MM.1S (cell line): ENCODE measurements at regions not wholly inside any gene's neighbourhood (a gene's known extent, or its start where the extent isn't known, plus 50 kb on each side); places are given as distances from the start of the nearest gene placed in this dataset.
"Not testable (repeated sequence)": the region's sequence is repeated elsewhere in the genome, so short reads cannot be mapped to it uniquely, and the experiment has no call there.

Source experiments
- DNase-seq: peaks from one replicate; pipeline ENCODE4 v3.0.0-alpha.2; 2015
- H2AFZ ChIP-seq: fragments of 300-600 bp; sonication (generic); 2 replicates; pipeline ENCODE4 v1.6.0; 2016; ENCODE audit warnings: antibody characterized with exemption, low read length
- H3F3A ChIP-seq: fragments of 300-600 bp; sonication (generic); 2 replicates; pipeline ENCODE4 v1.6.1; 2016; ENCODE audit warnings: mild to moderate bottlenecking, antibody characterized with exemption, low read length, moderate library complexity, mixed read lengths; ENCODE audit not compliant: insufficient read depth
- H3K27ac ChIP-seq: fragments of 300-600 bp; sonication (generic); 2 replicates; pipeline ENCODE4 v1.5.1; 2016; ENCODE audit warnings: mild to moderate bottlenecking, low read length
- H3K27me3 ChIP-seq: fragments of 300-600 bp; sonication (generic); replicated peaks from 2 replicates; pipeline ENCODE4 v1.6.0; 2016; ENCODE audit warnings: low read length; ENCODE audit not compliant: insufficient read depth
- H3K36me3 ChIP-seq: fragments of 300-600 bp; sonication (generic); replicated peaks from 2 replicates; pipeline ENCODE4 v1.6.1; 2016; ENCODE audit warnings: mild to moderate bottlenecking, low read length, mixed read lengths; ENCODE audit not compliant: insufficient read depth
- H3K4me1 ChIP-seq: fragments of 300-600 bp; sonication (generic); 2 replicates; pipeline ENCODE4 v1.6.1; 2016; ENCODE audit warnings: low read length, mixed read lengths
- H3K4me2 ChIP-seq: fragments of 300-600 bp; sonication (generic); 2 replicates; pipeline ENCODE4 v1.6.0; 2016; ENCODE audit warnings: low read depth, low read length
- H3K4me3 ChIP-seq: fragments of 300-600 bp; sonication (generic); 2 replicates; pipeline ENCODE4 v1.5.1; 2016; ENCODE audit warnings: low read length, mixed read lengths
- H3K79me2 ChIP-seq: fragments of 300-600 bp; sonication (generic); 2 replicates; pipeline ENCODE4 v1.6.1; 2016; ENCODE audit warnings: mixed run types, low read length, mixed read lengths
- H3K9ac ChIP-seq: fragments of 300-600 bp; sonication (generic); 2 replicates; pipeline ENCODE4 v1.6.1; 2016; ENCODE audit warnings: low read length, mixed read lengths
- H3K9me2 ChIP-seq: fragments of 300-600 bp; sonication (generic); replicated peaks from 2 replicates; pipeline ENCODE4 v1.6.1; 2016; ENCODE audit warnings: mild to moderate bottlenecking, low read length, mixed read lengths; ENCODE audit not compliant: insufficient read depth
- H3K9me3 ChIP-seq: fragments of 300-600 bp; sonication (generic); replicated peaks from 2 replicates; pipeline ENCODE4 v1.6.1; 2016; ENCODE audit warnings: mild to moderate bottlenecking, low read length, mixed read lengths; ENCODE audit not compliant: insufficient read depth
- H4K20me1 ChIP-seq: fragments of 300-600 bp; sonication (generic); 2 replicates; pipeline ENCODE4 v1.6.1; 2016; ENCODE audit warnings: mild to moderate bottlenecking, low read length, moderate library complexity, mixed read lengths; ENCODE audit not compliant: insufficient read depth
- EZH2 ChIP-seq: fragments of 300-600 bp; sonication (generic); optimal IDR thresholded peaks from 2 replicates; pipeline ENCODE3; 2017; ENCODE audit warnings: low read depth, mild to moderate bottlenecking, antibody characterized with exemption, low read length, mixed read lengths
- EZH2phosphoT487 ChIP-seq: fragments of 300-600 bp; sonication (generic); IDR thresholded peaks from 2 replicates; pipeline ENCODE4 v1.6.1; 2018; ENCODE audit warnings: antibody characterized with exemption, low read length
- TF ChIP-seq, protein P1 (sequence below): fragments of 300-600 bp; sonication (generic); IDR thresholded peaks from 2 replicates; pipeline ENCODE4 v1.5.1; 2016; ENCODE audit warnings: antibody characterized with exemption, low read length, mixed read lengths

- TF ChIP-seq EZH2 (no peak), EZH2phosphoT487 (no peak)
- TF ChIP-seq, protein P1, sequence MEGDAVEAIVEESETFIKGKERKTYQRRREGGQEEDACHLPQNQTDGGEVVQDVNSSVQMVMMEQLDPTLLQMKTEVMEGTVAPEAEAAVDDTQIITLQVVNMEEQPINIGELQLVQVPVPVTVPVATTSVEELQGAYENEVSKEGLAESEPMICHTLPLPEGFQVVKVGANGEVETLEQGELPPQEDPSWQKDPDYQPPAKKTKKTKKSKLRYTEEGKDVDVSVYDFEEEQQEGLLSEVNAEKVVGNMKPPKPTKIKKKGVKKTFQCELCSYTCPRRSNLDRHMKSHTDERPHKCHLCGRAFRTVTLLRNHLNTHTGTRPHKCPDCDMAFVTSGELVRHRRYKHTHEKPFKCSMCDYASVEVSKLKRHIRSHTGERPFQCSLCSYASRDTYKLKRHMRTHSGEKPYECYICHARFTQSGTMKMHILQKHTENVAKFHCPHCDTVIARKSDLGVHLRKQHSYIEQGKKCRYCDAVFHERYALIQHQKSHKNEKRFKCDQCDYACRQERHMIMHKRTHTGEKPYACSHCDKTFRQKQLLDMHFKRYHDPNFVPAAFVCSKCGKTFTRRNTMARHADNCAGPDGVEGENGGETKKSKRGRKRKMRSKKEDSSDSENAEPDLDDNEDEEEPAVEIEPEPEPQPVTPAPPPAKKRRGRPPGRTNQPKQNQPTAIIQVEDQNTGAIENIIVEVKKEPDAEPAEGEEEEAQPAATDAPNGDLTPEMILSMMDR: no peak
- no peak overlapping the region for H3K4me2 ChIP-seq
- no peaks in the 10 kb centered on the region for H3K4me1 ChIP-seq
- H3K27me3 ChIP-seq: no peaks in the 10 kb centered on the region
- H3F3A ChIP-seq: no peaks in the 10 kb centered on the region
- no peaks in the 10 kb centered on the region for H4K20me1 ChIP-seq
- no peak for DNase-seq
- no peaks in the 10 kb centered on the region for H3K9me3 ChIP-seq
- H3K27ac ChIP-seq: no peak overlapping the region
- no peak overlapping the region for H3K9ac ChIP-seq
- no peak overlapping the region for H3K4me3 ChIP-seq
- H3K9me2 ChIP-seq: no peaks in the 10 kb centered on the region
- H2AFZ ChIP-seq: no peak overlapping the region
- H3K79me2 ChIP-seq: peaks cover 10% of the 10 kb centered on the region
- no peaks in the 10 kb centered on the region for H3K36me3 ChIP-seq
These were observed 102.8 kb upstream of the SAMD11 start for GRCh38 chr1:820962-821361.

DNA sequence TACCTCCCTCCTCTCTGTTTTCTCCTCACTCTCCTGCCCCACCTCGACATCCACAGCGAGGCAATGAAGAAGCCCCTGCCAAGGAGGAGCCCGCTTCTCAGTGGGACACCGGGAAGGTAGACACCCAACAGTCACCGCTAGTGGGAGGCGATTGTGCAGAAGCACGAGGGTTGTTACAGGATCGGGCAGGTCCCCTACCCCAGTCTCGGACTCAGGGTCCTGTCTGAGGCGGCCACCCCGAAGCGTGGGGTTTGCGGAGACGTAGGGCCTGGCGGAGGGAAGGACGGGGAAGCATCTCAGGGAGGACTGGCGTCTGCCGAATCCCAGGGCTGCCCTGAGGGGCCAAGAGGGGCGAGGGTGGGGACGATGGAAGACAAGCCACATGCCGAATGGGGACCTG is 96.9 kb upstream of the SAMD11 start:
- Histone ChIP-seq H3K4me3 (peak overlapping the region; percentile 68), H3K4me2 (peak overlapping the region; percentile 61), H3K79me2 (peaks cover 20% of the 10 kb centered on the region), H3K9ac (peak overlapping the region; percentile 68; the same call in 1 of the 2 replicates), H3K27ac (peak overlapping the region; percentile 59; the same call in 1 of the 2 replicates), H2AFZ (peak overlapping the region; percentile 51; the same call in 1 of the 2 replicates)
- H3K27me3 ChIP-seq, H3K9me3 ChIP-seq, H3F3A ChIP-seq, H3K36me3 ChIP-seq, H3K9me2 ChIP-seq, H4K20me1 ChIP-seq, DNase-seq, H3K4me1 ChIP-seq: not testable (repeated sequence)

- H3K4me1 ChIP-seq, H3K9me2 ChIP-seq, H3F3A ChIP-seq, H3K36me3 ChIP-seq, H4K20me1 ChIP-seq, H3K9me3 ChIP-seq, H3K27me3 ChIP-seq: not testable (repeated sequence)
- Histone ChIP-seq H3K79me2 (peaks cover 20% of the 10 kb centered on the region), H2AFZ (peak overlapping the region; percentile 51; the same call in 1 of the 2 replicates), H3K9ac (peak overlapping the region; percentile 68), H3K4me2 (peak overlapping the region; percentile 61; the same call in 1 of the 2 replicates), H3K27ac (peak overlapping the region; percentile 59; the same call in 1 of the 2 replicates), H3K4me3 (peak overlapping the region; percentile 68)
- peak; percentile 84 for DNase-seq
These were observed 96.3 kb upstream of the SAMD11 start for GRCh38 chr1:827211-828063.

DNA sequence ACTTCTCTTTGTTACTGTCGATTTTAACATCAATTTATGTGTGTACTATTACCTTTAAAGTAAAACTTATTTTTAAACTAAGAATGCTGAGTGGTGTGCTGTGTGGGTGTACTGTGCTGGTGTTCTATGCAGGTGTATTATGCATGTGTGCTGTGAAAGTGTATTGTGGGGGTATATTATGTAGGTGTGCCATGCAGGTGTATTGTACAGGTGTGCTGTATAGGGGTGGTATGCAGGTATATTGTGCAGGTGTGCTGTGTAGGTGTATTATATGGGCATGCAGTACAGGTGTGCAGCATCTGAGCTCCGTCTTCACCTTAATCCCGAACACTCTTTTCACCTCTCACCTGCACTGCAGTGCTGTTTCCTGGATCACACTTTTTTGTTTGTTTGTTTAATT is 94.4 kb upstream of the SAMD11 start:
- H3K27me3 ChIP-seq, H3K27ac ChIP-seq, H3K36me3 ChIP-seq, H4K20me1 ChIP-seq, H3K4me1 ChIP-seq, H3K4me2 ChIP-seq, H3K4me3 ChIP-seq, H2AFZ ChIP-seq, H3K9me3 ChIP-seq, H3K9ac ChIP-seq, H3F3A ChIP-seq, DNase-seq, H3K9me2 ChIP-seq: not testable (repeated sequence)
- H3K79me2 ChIP-seq: peaks cover 14% of the 10 kb centered on the region

GRCh38 chr1:829932-830331 is 93.8 kb upstream of the SAMD11 start:
- not testable (repeated sequence) for H3K4me3 ChIP-seq, H2AFZ ChIP-seq, H3K27ac ChIP-seq, H3K27me3 ChIP-seq, H3K4me2 ChIP-seq, H3K9ac ChIP-seq, H4K20me1 ChIP-seq, H3K9me2 ChIP-seq, H3K9me3 ChIP-seq, H3F3A ChIP-seq, H3K4me1 ChIP-seq, H3K36me3 ChIP-seq, DNase-seq
- H3K79me2 ChIP-seq: peaks cover 14% of the 10 kb centered on the region

GRCh38 chr1:830750-831149 is 93.0 kb upstream of the SAMD11 start:
- not testable (repeated sequence) for H3K4me1 ChIP-seq, H3K9me2 ChIP-seq, DNase-seq, H3K4me3 ChIP-seq, H3K9me3 ChIP-seq, H3K27ac ChIP-seq, H3K27me3 ChIP-seq, H4K20me1 ChIP-seq, H3K4me2 ChIP-seq, H3K9ac ChIP-seq, H2AFZ ChIP-seq, H3K36me3 ChIP-seq, H3F3A ChIP-seq
- H3K79me2 ChIP-seq: peaks cover 13% of the 10 kb centered on the region
